ENCODE measurements at regions not wholly inside any gene's neighbourhood (a gene's known extent, or its start where the extent isn't known, plus 50 kb on each side); places are given as distances from the start of the nearest gene placed in this dataset.

GRCh38 chr2:122357998-122358397 is 602.5 kb downstream of the TSN start:
- H3K4me1 ChIP-seq, result no peaks in the 10 kb centered on the region

GRCh38 chr2:122358729-122359128 is 603.3 kb downstream of the TSN start:
- H3K27ac ChIP-seq, result no peak overlapping the region
- Mint-ChIP-seq H3K27me3 (ENCODE audit: insufficient read depth, low read depth) (no peaks in the 10 kb centered on the region), H3K9me3 (peaks cover 7% of the 10 kb centered on the region), H3K36me3 (no peaks in the 10 kb centered on the region), H3K4me1 (no peaks in the 10 kb centered on the region), H3K27ac (no peak overlapping the region), H3K4me3 (no peak overlapping the region)
- H3K4me1 ChIP-seq, result no peaks in the 10 kb centered on the region
- DNase-seq (ENCODE audit: low spot score), result no peak
- H2AFZ ChIP-seq (replicated peaks), result no peak overlapping the region
- no peaks in the 10 kb centered on the region for H3K79me2 ChIP-seq (ENCODE audit: low read depth)
- H3F3A ChIP-seq (ENCODE audit: low read depth), result no peaks in the 10 kb centered on the region
- no peaks in the 10 kb centered on the region for H3K36me3 ChIP-seq
- no peaks in the 10 kb centered on the region for H3K27me3 ChIP-seq
- no peak overlapping the region for H3K4me3 ChIP-seq
- H4K20me1 ChIP-seq (ENCODE audit: low read depth), result no peaks in the 10 kb centered on the region
- no peak overlapping the region for H3K9ac ChIP-seq
- H3K9me3 ChIP-seq (ENCODE audit: low read depth), result no peaks in the 10 kb centered on the region
- TF ChIP-seq EZH2 (IDR thresholded peaks at IDR 0.05) (no peak), CTCF (IDR thresholded peaks at IDR 0.05) (no peak), EZH2phosphoT487 (IDR thresholded peaks at IDR 0.05) (no peak)
- no peak overlapping the region for H3K4me2 ChIP-seq

More at GRCh38 chr2:122357998-122358397, 602.5 kb downstream of the TSN start:
- no peak overlapping the region for H3K4me2 ChIP-seq
- no peaks in the 10 kb centered on the region for H3K9me3 ChIP-seq (ENCODE audit: low read depth)
- Mint-ChIP-seq H3K4me3 (no peak overlapping the region), H3K4me1 (no peaks in the 10 kb centered on the region), H3K36me3 (no peaks in the 10 kb centered on the region), H3K27ac (no peak overlapping the region), H3K27me3 (ENCODE audit: insufficient read depth, low read depth) (no peaks in the 10 kb centered on the region), H3K9me3 (peaks cover 7% of the 10 kb centered on the region)
- H3K9ac ChIP-seq, result no peak overlapping the region
- no peak overlapping the region for H2AFZ ChIP-seq (replicated peaks)
- no peaks in the 10 kb centered on the region for H3K79me2 ChIP-seq (ENCODE audit: low read depth)
- H3F3A ChIP-seq (ENCODE audit: low read depth), result no peaks in the 10 kb centered on the region
- DNase-seq (ENCODE audit: low spot score), result no peak
- H3K27me3 ChIP-seq, result no peaks in the 10 kb centered on the region
- no peak overlapping the region for H3K4me3 ChIP-seq
- TF ChIP-seq EZH2 (IDR thresholded peaks at IDR 0.05), result no peak
- no peak for TF ChIP-seq EZH2phosphoT487 (IDR thresholded peaks at IDR 0.05)
- TF ChIP-seq CTCF (IDR thresholded peaks at IDR 0.05), result no peak
- no peaks in the 10 kb centered on the region for H3K36me3 ChIP-seq
- no peak overlapping the region for H3K27ac ChIP-seq
- no peaks in the 10 kb centered on the region for H4K20me1 ChIP-seq (ENCODE audit: low read depth)

GRCh38 chr2:122363885-122364284 is 608.4 kb downstream of the TSN start:
- no peaks in the 10 kb centered on the region for H3K9me3 ChIP-seq (ENCODE audit: low read depth)
- DNase-seq (ENCODE audit: low spot score), result no peak
- Mint-ChIP-seq H3K27ac (no peak overlapping the region), H3K4me3 (no peak overlapping the region), H3K4me1 (no peaks in the 10 kb centered on the region), H3K9me3 (no peaks in the 10 kb centered on the region), H3K27me3 (ENCODE audit: insufficient read depth, low read depth) (no peaks in the 10 kb centered on the region), H3K36me3 (no peaks in the 10 kb centered on the region)
- no peak overlapping the region for H3K9ac ChIP-seq
- H3K36me3 ChIP-seq, result no peaks in the 10 kb centered on the region
- TF ChIP-seq EZH2phosphoT487 (IDR thresholded peaks at IDR 0.05) (no peak), CTCF (IDR thresholded peaks at IDR 0.05) (no peak), EZH2 (IDR thresholded peaks at IDR 0.05) (no peak)
- H3K4me2 ChIP-seq, result no peak overlapping the region
- no peak overlapping the region for H3K27ac ChIP-seq
- H3F3A ChIP-seq (ENCODE audit: low read depth), result no peaks in the 10 kb centered on the region
- H3K27me3 ChIP-seq, result no peaks in the 10 kb centered on the region
- H2AFZ ChIP-seq (replicated peaks), result no peak overlapping the region
- no peaks in the 10 kb centered on the region for H4K20me1 ChIP-seq (ENCODE audit: low read depth)
- no peaks in the 10 kb centered on the region for H3K4me1 ChIP-seq
- no peaks in the 10 kb centered on the region for H3K79me2 ChIP-seq (ENCODE audit: low read depth)
- H3K4me3 ChIP-seq, result no peak overlapping the region

Measured in neural progenitor cell (in vitro differentiated cells).